Immature natural killer cell (primary cell): ENCODE measurements at regions not wholly inside any gene's neighbourhood (a gene's known extent, or its start where the extent isn't known, plus 50 kb on each side); places are given as distances from the start of the nearest gene placed in this dataset.

Source experiments
- DNase-seq, 3 donors: peaks; one replicate each; pipeline ENCODE4 v3.0.0; 2022; ENCODE audit warnings: mixed read lengths in 1 of 3
- H3K27ac Mint-ChIP-seq, 6 donors: one replicate each; pipeline ENCODE4 v1.8.0; 2020; ENCODE audit warnings: mixed read lengths in 6 of 6, mild to moderate bottlenecking in 5 of 6, inconsistent platforms in 4 of 6, moderate library complexity in 3 of 6
- H3K27me3 Mint-ChIP-seq, 3 donors: one replicate each; pipeline ENCODE4 v1.8.0; 2020 to 2021; ENCODE audit warnings: low read depth in 3 of 3, mild to moderate bottlenecking in 3 of 3, mixed read lengths in 3 of 3, moderate library complexity in 3 of 3, inconsistent platforms in 1 of 3
- H3K36me3 Mint-ChIP-seq, 3 donors: one replicate each; pipeline ENCODE4 v1.8.0; 2020; ENCODE audit warnings: mixed read lengths in 3 of 3, inconsistent platforms in 2 of 3, mild to moderate bottlenecking in 2 of 3
- H3K4me1 Mint-ChIP-seq, 2 donors: one replicate each; pipeline ENCODE4 v1.8.0; 2020; ENCODE audit warnings: inconsistent platforms in 2 of 2, mild to moderate bottlenecking in 2 of 2, mixed read lengths in 2 of 2, moderate library complexity in 1 of 2
- H3K4me3 Mint-ChIP-seq, 5 donors: one replicate each; pipeline ENCODE4 v1.8.0; 2020; ENCODE audit warnings: mild to moderate bottlenecking in 5 of 5, mixed read lengths in 5 of 5, inconsistent platforms in 3 of 5, moderate library complexity in 3 of 5
- H3K9me3 Mint-ChIP-seq, 6 donors: one replicate each; pipeline ENCODE4 v1.8.0; 2020; ENCODE audit warnings: mild to moderate bottlenecking in 6 of 6, mixed read lengths in 6 of 6, inconsistent platforms in 4 of 6, moderate library complexity in 3 of 6

DNA sequence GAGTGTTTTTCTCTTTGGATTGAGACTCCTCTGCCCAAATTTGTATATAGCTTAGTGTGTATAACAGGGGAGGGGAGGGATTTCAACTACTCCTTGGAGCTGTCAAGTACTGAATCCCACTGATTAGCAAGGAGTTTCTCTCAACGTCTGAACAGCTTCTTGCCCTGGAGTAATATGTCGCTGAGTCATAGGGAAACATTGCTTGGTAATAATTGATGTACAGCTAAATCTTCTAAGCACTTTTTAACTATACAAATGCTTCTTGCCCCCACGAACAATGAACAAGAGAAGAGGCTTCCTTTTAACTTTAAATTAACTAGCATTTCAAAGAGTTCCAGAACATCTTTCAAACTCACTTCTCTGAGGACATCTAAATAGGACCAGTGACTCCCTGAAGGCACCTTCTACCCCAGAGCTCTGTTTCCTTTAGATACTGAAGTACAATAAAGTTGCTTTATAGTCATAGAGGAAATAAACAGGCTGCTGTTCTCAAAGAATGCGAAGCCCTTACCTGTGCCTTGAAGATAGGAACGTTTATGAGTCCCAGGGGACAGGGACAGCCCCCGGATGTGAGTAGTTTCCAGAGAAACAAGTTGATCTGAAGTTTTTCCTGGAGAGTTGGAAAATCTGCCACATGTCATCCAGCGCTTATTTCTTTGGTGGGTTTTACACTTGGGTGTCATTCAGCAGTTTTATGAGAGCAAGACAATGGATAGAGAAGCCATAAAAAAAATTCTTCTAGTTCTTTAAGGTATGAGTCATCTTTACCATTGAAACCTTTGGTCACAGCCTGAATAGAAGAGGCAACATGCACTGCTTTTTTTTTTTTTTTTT lies 462.5 kb upstream of the BTBD3 start:
- no peaks in the 10 kb centered on the region for H3K36me3 Mint-ChIP-seq
- no peaks in the 10 kb centered on the region for H3K27me3 Mint-ChIP-seq
- peaks cover 0 to 10% (median 1%) of the 10 kb centered on the region in 6 donors for H3K9me3 Mint-ChIP-seq
- H3K4me3 Mint-ChIP-seq, result no peak overlapping the region
- H3K27ac Mint-ChIP-seq, result no peak overlapping the region
- DNase-seq, result no peak
- peaks cover 0 to 5% of the 10 kb centered on the region in 2 donors for H3K4me1 Mint-ChIP-seq

GRCh38 chr20:11457488-11457887 lies 460.2 kb upstream of the BTBD3 start:
- peaks cover 0 to 5% of the 10 kb centered on the region in 2 donors for H3K4me1 Mint-ChIP-seq
- peaks cover 0 to 12% (median 7%) of the 10 kb centered on the region in 6 donors for H3K9me3 Mint-ChIP-seq
- peaks cover 0 to 3% (median 0%) of the 10 kb centered on the region in 3 donors for H3K27me3 Mint-ChIP-seq
- H3K36me3 Mint-ChIP-seq, result no peaks in the 10 kb centered on the region
- no peak overlapping the region for H3K27ac Mint-ChIP-seq
- DNase-seq, result no peak
- H3K4me3 Mint-ChIP-seq, result no peak overlapping the region

- Mint-ChIP-seq H3K9me3 (peaks cover 0 to 12% (median 7%) of the 10 kb centered on the region in 6 donors), H3K27me3 (peaks cover 0 to 3% (median 0%) of the 10 kb centered on the region in 3 donors), H3K36me3 (no peaks in the 10 kb centered on the region), H3K27ac (no peak overlapping the region), H3K4me1 (peaks cover 0 to 5% of the 10 kb centered on the region in 2 donors), H3K4me3 (no peak overlapping the region)
- no peak for DNase-seq
Observed at GRCh38 chr20:11459090-11459890, 458.4 kb upstream of the BTBD3 start.

DNA sequence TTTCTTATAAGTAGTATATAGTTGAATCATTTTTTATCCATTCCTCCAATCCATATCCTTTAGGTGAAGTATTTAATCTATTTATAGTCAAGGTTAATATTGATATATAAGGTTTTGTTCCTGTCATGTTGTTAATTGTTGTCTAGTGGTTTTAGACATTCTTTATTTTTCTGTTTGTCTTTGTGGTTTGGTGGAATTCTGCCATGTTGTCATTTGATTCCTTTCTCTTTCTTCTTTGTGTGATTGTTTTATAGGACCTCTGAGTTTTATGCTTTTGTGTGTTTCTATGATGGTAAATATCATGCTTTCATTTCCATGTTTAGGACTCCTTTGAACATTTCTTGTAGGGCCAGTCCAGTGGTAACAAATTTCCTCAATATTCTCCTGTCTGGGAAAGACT lies 450.3 kb upstream of the BTBD3 start:
- H3K27ac Mint-ChIP-seq, result no peak overlapping the region
- no peak for DNase-seq
- no peak overlapping the region for H3K4me3 Mint-ChIP-seq
- H3K27me3 Mint-ChIP-seq, result no peaks in the 10 kb centered on the region
- no peaks in the 10 kb centered on the region for H3K4me1 Mint-ChIP-seq
- no peaks in the 10 kb centered on the region for H3K36me3 Mint-ChIP-seq
- H3K9me3 Mint-ChIP-seq, result peaks cover 2 to 25% (median 13%) of the 10 kb centered on the region in 6 donors

DNA sequence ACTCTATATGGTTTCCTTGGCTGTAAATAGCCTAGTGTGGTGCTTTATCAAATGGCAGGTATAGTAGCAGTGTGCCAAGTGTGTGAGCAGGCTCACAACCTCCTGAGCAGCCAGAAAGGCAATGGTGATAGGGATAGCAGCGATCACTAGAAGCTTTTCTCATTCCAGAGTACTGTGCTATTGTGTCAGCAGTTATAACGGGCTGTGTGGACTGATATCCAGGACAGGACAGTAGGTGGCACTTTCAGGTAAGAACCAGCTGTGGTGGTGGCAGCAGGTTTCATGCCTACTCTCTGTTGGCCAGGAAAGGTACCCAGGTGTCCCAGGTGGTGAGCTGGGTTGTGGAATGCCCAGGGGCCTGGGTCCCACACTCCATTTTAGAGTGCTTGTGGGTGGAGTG lies 448.8 kb upstream of the BTBD3 start:
- Mint-ChIP-seq H3K27ac (no peak overlapping the region), H3K36me3 (no peaks in the 10 kb centered on the region), H3K9me3 (peaks cover 5 to 34% (median 14%) of the 10 kb centered on the region in 6 donors), H3K4me3 (no peak overlapping the region), H3K4me1 (no peaks in the 10 kb centered on the region), H3K27me3 (no peaks in the 10 kb centered on the region)
- DNase-seq, result no peak

DNA sequence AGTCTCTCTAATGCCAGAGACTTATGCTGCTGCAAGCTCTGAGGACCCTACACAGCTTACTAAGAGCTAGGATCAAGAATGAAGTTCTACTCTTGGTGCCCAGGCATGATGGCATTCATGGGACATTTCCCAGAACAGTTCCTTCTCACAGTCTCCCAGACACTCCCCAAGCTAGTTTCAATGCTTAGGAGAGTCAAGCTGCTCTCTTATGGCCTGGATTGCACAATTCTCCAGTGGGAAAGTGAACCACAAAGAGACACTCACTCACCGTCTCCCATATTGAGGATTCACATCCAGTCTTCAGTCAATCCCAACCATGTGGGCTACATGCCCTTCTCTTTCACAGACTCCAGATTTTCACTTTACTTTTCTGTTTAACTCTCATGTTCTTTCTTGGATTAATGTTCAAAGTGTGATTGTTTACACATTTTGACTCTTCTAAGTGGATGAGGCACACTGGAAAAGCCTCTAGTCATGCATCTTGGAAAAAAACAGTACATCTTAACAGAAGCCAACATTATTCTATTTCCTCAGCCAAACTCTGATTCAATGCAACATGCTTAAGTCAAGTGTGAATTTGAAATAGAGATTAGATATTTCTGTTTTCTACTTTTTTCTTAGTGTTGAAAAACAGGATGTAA lies 447.8 kb upstream of the BTBD3 start:
- H3K4me1 Mint-ChIP-seq, result no peaks in the 10 kb centered on the region
- no peak for DNase-seq
- H3K9me3 Mint-ChIP-seq, result peaks cover 0 to 37% (median 15%) of the 10 kb centered on the region in 6 donors
- no peaks in the 10 kb centered on the region for H3K36me3 Mint-ChIP-seq
- H3K4me3 Mint-ChIP-seq, result no peak overlapping the region
- H3K27ac Mint-ChIP-seq, result no peak overlapping the region
- no peaks in the 10 kb centered on the region for H3K27me3 Mint-ChIP-seq

- H3K27ac Mint-ChIP-seq, result no peak overlapping the region
Observed at GRCh38 chr20:11473983-11474382, 443.7 kb upstream of the BTBD3 start.

GRCh38 chr20:11483697-11484096 lies 434.0 kb upstream of the BTBD3 start:
- Mint-ChIP-seq H3K4me3 (no peak overlapping the region), H3K27ac (no peak overlapping the region), H3K9me3 (peaks cover 0 to 11% (median 5%) of the 10 kb centered on the region in 6 donors), H3K36me3 (no peaks in the 10 kb centered on the region), H3K4me1 (no peaks in the 10 kb centered on the region), H3K27me3 (peaks cover 0 to 2% (median 0%) of the 10 kb centered on the region in 3 donors)
- DNase-seq, result no peak

More at GRCh38 chr20:11473983-11474382, 443.7 kb upstream of the BTBD3 start:
- H3K4me1 Mint-ChIP-seq, result no peaks in the 10 kb centered on the region
- H3K36me3 Mint-ChIP-seq, result no peaks in the 10 kb centered on the region
- DNase-seq, result no peak
- H3K27me3 Mint-ChIP-seq, result no peaks in the 10 kb centered on the region
- H3K4me3 Mint-ChIP-seq, result no peak overlapping the region
- H3K9me3 Mint-ChIP-seq, result peaks cover 8 to 65% (median 23%) of the 10 kb centered on the region in 6 donors

GRCh38 chr20:11484479-11484878 lies 433.2 kb upstream of the BTBD3 start:
- peaks cover 0 to 11% (median 5%) of the 10 kb centered on the region in 6 donors for H3K9me3 Mint-ChIP-seq
- DNase-seq, result no peak
- peaks cover 0 to 2% (median under 1%) of the 10 kb centered on the region in 3 donors for H3K27me3 Mint-ChIP-seq
- H3K27ac Mint-ChIP-seq, result no peak overlapping the region
- H3K36me3 Mint-ChIP-seq, result no peaks in the 10 kb centered on the region
- no peaks in the 10 kb centered on the region for H3K4me1 Mint-ChIP-seq
- no peak overlapping the region for H3K4me3 Mint-ChIP-seq

DNA sequence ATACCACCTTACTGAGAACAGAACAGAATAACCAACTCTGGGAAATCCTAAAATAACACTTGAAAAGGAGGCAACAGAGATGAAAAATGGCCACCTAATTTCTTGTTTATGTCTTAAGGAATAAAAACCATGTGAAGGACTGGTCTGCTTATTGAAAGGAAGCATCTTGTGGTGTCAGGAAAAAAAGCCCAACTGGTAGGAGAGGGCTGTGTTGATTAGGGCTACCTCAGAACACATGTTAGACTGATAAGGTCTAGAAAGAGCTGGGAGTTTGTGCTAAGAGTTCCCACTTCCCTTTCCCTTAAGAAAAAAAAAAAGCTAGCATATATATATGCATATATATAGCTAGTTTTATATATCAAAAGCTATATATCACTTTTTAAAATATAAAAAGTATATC lies 425.3 kb upstream of the BTBD3 start:
- DNase-seq, result no peak
- peaks cover 2 to 21% (median 6%) of the 10 kb centered on the region in 6 donors for H3K9me3 Mint-ChIP-seq
- no peaks in the 10 kb centered on the region for H3K4me1 Mint-ChIP-seq
- no peaks in the 10 kb centered on the region for H3K36me3 Mint-ChIP-seq
- H3K27me3 Mint-ChIP-seq, result peaks cover 0 to 5% (median 3%) of the 10 kb centered on the region in 3 donors
- no peak overlapping the region for H3K4me3 Mint-ChIP-seq
- no peak overlapping the region for H3K27ac Mint-ChIP-seq

DNA sequence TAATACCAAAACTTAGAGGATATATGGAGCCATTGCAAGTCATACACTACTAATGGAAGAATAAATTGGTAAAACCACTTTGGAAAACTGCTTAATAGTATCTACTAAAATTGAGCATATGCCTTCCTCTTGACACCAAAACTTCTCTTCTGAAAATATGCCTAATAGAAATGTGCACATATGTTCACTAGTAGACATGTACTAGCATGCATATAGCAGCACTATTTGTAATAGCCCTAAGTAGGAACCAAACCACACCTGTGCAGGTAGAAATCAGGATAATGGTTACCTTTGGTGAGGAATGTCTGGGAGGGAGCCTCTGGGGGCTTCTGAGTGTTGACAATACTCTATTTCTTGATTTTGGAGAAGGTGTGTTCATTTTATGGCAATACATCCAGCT lies 424.8 kb upstream of the BTBD3 start:
- Mint-ChIP-seq H3K27ac (no peak overlapping the region), H3K36me3 (no peaks in the 10 kb centered on the region), H3K4me1 (no peaks in the 10 kb centered on the region), H3K9me3 (peaks cover 2 to 21% (median 6%) of the 10 kb centered on the region in 6 donors), H3K27me3 (peaks cover 0 to 5% (median 3%) of the 10 kb centered on the region in 3 donors), H3K4me3 (no peak overlapping the region)
- no peak for DNase-seq

GRCh38 chr20:11496380-11496779 lies 421.3 kb upstream of the BTBD3 start:
- Mint-ChIP-seq H3K4me3 (no peak overlapping the region), H3K36me3 (no peaks in the 10 kb centered on the region), H3K27ac (no peak overlapping the region)

DNA sequence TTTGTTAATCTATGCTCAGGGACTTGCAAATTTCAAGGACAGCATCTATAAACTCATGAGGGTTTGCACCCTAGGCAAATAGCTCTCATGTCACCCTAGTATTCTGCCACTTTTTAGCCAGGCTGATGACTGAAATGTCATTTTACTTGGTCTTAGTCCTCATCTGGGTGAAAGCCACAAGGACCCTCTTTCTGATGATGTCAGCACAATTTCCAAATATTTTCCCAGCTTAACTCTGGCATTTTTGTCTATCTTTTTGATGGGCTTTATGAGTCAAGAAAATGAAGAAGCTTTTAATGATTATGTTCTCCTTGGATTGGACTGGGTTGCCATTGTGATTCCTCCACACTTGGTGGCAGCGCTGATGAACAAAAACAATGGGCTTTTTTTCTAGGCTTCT lies 420.1 kb upstream of the BTBD3 start:
- peaks cover 0 to 3% (median 1%) of the 10 kb centered on the region in 3 donors for H3K27me3 Mint-ChIP-seq
- H3K9me3 Mint-ChIP-seq, result peaks cover 0 to 23% (median 4%) of the 10 kb centered on the region in 6 donors
- DNase-seq, result no peak
- H3K4me3 Mint-ChIP-seq, result no peak overlapping the region
- H3K36me3 Mint-ChIP-seq, result no peaks in the 10 kb centered on the region
- no peaks in the 10 kb centered on the region for H3K4me1 Mint-ChIP-seq
- no peak overlapping the region for H3K27ac Mint-ChIP-seq

More at GRCh38 chr20:11496380-11496779, 421.3 kb upstream of the BTBD3 start:
- H3K9me3 Mint-ChIP-seq, result peaks cover 0 to 23% (median 2%) of the 10 kb centered on the region in 6 donors
- peaks cover 0 to 3% (median 2%) of the 10 kb centered on the region in 3 donors for H3K27me3 Mint-ChIP-seq
- DNase-seq, result no peak
- no peaks in the 10 kb centered on the region for H3K4me1 Mint-ChIP-seq
